ENCODE measurements at regions not wholly inside any gene's neighbourhood (a gene's known extent, or its start where the extent isn't known, plus 50 kb on each side); places are given as distances from the start of the nearest gene placed in this dataset.

DNA sequence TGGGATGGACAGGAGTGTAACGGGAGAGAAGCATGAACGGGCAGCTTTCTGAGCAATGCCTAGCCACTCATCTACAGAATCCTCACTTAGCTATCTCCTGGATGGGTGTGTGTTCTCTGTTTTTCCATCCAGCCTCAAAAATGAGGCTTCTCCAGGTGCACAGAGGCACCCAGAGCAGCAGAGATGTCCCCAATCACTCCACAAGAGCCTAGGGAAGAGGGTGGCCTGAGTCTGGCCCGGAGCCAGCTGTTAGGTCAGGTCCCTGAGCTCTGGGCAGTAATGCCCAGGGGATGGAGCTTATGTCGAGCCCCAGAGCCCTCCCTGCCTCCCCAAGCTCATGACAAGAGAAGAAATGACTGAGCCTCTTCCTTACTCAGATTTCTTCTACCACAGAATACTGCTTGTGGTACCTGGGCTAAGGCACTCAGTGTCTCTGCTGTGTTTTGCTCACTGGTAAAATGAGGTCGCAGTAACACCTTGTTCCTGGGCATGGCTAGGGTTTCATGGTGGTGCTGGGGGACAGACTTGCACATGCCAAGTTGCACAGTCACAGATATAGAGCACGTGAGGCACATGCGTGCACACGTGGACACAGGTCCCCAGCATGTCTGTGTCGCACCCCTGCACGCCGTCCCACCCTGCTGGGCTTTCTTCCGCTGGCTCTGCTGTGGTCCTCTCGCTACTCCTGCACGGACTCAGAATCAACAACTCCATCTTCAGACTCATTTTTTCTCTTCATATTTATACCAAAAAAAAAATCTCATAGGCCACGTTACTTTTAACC is 86.6 kb upstream of the SOX1 start:
- ATAC-seq (ENCODE audit: low FRiP score): no peak
- no peak for DNase-seq (ENCODE audit: low spot score)
- TF ChIP-seq, protein P1, sequence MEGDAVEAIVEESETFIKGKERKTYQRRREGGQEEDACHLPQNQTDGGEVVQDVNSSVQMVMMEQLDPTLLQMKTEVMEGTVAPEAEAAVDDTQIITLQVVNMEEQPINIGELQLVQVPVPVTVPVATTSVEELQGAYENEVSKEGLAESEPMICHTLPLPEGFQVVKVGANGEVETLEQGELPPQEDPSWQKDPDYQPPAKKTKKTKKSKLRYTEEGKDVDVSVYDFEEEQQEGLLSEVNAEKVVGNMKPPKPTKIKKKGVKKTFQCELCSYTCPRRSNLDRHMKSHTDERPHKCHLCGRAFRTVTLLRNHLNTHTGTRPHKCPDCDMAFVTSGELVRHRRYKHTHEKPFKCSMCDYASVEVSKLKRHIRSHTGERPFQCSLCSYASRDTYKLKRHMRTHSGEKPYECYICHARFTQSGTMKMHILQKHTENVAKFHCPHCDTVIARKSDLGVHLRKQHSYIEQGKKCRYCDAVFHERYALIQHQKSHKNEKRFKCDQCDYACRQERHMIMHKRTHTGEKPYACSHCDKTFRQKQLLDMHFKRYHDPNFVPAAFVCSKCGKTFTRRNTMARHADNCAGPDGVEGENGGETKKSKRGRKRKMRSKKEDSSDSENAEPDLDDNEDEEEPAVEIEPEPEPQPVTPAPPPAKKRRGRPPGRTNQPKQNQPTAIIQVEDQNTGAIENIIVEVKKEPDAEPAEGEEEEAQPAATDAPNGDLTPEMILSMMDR (IDR thresholded peaks at IDR 0.05): no peak

DNA sequence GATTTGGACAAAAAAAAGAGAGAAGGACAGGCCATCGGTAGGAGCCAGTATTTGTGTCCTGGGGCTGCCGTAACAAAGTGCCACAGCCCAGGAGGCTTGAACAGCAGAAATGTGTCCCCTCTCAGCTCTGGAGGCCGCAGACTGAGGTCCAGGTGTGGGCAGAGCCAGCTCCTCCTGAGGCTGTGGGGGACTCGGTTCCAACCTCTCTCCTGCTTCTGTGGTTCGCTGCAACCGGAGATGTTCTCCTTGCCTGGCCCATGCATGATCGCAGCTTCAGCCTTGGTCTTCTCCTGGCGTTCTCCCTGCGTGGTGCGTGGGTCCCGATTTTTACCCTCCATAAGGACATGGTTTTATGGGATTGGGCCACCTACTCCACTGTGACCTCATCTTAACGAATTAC is 85.9 kb upstream of the SOX1 start:
- ATAC-seq (ENCODE audit: low FRiP score): no peak
- DNase-seq (ENCODE audit: low spot score): no peak
- TF ChIP-seq, protein P1 (IDR thresholded peaks at IDR 0.05): no peak

DNA sequence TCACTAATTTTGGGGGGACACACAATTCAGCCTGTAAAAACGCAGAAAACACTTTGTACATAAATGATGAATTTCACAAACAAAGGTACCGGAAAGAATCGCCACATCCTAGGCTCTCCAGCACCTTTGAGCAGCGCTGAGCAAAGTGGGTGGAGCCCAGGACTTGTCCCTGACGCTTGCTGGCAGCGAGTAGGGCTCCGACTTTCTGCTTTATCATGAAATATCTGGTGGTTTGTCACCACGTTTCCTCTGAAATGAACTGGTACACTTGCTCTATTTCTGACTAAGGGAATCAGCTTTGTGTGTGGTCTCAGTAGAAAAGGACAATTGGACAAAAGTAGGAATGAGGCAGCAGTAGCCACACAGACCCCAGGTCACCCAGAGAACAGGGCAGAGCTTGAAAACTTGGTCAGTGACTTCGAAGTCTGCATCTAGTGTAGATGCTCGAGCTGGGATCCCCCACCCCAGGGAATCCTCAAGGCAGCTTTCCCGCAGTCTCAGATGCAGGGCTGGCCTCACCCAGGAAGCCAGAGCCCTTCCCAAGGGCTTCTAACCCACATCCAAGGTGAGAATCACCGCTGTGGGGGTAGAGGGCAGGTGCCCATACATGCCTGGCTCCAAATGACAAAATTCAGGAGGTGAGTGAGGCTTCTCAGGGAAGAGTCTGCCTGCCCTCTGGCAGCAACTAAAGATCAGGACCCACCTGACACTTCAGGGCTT is 85.3 kb upstream of the SOX1 start:
- no peak for DNase-seq (ENCODE audit: low spot score)
- TF ChIP-seq, protein P1 (IDR thresholded peaks at IDR 0.05): no peak
- ATAC-seq (ENCODE audit: low FRiP score): no peak

DNA sequence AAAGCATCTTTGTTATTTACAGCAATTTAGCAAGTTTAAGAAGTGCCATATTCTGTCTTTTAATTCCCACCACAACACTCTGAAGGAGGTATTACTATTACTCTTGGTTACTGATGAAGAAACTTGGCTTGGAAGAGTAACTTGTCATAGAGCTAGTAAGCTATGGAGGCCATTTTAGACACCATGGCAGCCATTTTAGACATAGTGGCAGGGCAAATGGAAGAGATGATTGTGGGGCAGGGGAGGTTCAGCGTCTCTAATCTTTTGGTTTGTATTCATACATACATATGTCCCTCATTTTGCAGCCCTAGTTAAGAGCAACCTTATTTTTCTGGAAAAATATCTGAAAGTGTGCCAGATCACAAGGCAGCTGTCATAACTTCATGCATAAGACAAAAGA is 82.6 kb upstream of the SOX1 start:
- no peak for ATAC-seq (ENCODE audit: low FRiP score)
- TF ChIP-seq, protein P1 (IDR thresholded peaks at IDR 0.05): no peak
- DNase-seq (ENCODE audit: low spot score): no peak

- DNase-seq (ENCODE audit: low spot score): no peak
- TF ChIP-seq, protein P1 (IDR thresholded peaks at IDR 0.05): no peak
These were observed 76.6 kb upstream of the SOX1 start for GRCh38 chr13:111990362-111990761.

GRCh38 chr13:111992911-111993310 is 74.0 kb upstream of the SOX1 start:
- TF ChIP-seq, protein P1 (IDR thresholded peaks at IDR 0.05): no peak
- DNase-seq (ENCODE audit: low spot score): no peak
- no peak for ATAC-seq (ENCODE audit: low FRiP score)

More at GRCh38 chr13:111990362-111990761, 76.6 kb upstream of the SOX1 start:
- no peak for ATAC-seq (ENCODE audit: low FRiP score)
